ENCODE measurements at regions not wholly inside any gene's neighbourhood (a gene's known extent, or its start where the extent isn't known, plus 50 kb on each side); places are given as distances from the start of the nearest gene placed in this dataset.

GRCh38 chr4:101596781-101597552, 193.6 kb upstream of the BANK1 start:
- TF ChIP-seq CTCF (optimal IDR thresholded peaks at IDR 0.05 in 1 of 3, IDR thresholded peaks at IDR 0.05 in 1 of 3, conservative IDR thresholded peaks at IDR 0.05 in 1 of 3; ENCODE audit: extremely low read depth in 1 of 3, insufficient read depth in 2 of 3, low read length in 3 of 3) = peak; percentile 10 to 40 (median 22)
- TF ChIP-seq EZH2 (IDR thresholded peaks at IDR 0.05; ENCODE audit: low read length) = no peak
